ENCODE measurements at regions not wholly inside any gene's neighbourhood (a gene's known extent, or its start where the extent isn't known, plus 50 kb on each side); places are given as distances from the start of the nearest gene placed in this dataset.
"Not testable (repeated sequence)": the region's sequence is repeated elsewhere in the genome, so short reads cannot be mapped to it uniquely, and the experiment has no call there.

DNA sequence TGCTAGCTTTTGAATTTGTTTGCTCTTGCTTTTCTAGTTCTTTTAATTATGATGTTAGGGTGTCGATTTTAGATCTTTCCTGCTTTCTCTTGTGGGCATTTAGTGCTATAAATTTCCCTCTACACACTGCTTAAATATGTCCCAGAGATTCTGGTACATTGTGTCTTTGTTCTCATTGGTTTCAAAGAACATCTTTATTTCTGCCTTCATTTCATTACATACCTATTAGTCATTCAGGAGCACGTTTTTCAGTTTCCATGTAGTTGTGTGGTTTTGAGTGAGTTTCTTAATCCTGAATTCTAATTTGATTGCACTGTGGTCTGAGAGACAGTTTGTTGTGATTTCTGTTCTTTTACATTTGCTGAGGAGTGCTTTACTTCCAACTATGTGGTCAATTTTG, 51.2 kb upstream of the MB21D2 start:
- DNase-seq, result peak; percentile 50

DNA sequence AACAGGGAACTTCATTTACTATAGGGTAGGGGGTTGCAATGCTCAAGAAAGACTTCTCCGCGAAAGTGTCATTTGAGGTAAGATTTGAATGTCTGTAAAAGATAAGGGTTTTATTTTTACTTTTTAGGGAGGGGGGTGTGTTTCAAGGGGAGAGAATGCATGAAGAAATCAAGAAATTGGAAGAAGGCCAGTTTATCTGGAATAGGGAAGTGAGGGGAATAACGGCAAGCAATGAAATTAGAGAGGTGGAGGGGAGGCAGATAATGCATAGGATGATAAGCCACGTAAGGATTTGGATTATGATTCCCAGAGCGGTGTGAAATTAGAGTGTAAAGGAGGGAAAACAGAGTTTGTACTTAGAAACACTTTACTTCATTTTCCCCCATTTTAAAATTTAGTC, 63.0 kb upstream of the MB21D2 start:
- DNase-seq, result no peak

DNA sequence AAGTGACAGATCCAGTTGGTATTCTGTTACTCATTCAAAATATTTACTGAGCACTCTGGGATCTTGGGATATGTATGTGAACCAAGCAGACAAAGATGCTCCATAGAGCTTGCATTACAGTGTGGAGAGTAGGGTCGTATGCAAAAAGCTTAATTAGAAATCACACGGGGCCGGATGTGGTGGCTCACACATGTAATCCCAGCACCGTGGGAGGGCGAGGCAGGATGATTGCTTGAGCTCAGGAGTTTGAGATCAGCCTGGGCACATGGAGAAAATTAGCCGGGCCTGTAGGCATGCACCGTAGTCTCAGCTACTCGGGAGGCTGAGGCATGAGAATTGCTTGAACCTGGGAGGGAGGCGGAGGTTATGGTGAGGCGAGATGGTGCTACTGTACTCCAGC, 68.7 kb upstream of the MB21D2 start:
- peak; percentile 34 for DNase-seq

DNA sequence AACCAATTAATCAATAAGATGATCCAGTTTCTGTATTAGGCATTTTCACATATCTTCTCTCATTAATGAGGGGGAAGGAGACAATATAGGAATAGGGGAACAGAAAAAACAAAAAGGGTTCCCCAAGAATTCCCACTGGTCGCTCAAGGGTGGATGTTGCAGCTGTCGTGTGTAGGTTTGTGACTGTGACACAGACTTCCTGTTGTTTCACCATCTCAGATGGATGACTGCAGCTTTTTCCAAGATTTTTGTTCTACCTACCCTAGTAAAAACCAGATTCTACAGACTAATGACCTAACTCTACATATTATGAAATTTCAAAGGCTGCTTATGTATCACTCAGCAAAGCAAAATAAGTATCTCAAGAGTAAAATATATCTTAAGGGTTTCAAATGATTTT, 73.7 kb upstream of the MB21D2 start:
- no peak for DNase-seq

DNA sequence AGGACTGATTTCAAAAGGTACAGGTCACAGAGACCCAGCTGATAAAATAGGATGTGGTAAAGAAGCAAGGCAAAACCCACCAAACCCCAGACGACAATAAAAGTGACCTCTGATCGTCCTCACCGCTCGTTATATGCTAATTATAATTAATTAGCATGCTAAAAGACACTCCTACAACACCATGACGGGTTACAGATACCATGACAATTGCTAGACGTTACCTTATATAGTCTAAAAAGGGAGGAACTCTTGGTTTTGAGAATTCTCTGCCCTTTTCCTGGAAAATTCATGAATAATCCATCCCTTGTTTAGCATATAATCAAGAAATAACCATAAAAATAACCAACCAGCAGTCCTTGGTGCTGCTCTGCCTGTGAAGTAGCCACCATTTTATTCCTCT, 74.7 kb upstream of the MB21D2 start:
- DNase-seq, result no peak

DNA sequence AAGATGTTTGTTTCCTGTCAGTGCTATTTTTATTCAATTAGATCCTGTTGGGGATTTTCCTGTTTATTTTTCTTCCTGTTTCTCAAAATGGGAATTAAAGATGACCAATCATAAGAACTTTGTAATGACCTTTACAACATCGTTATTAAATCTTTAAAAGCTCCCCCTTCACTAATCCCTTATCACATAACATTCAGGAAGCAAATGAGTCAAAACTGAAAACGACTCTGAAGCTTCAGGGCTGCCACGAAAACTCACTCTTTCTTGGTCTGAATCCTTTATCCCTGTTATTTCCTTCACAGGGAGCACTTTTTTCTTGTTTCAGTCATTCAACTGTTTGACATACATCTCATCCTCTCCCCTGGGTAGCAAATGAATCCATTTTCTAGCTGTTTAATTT, 75.8 kb upstream of the MB21D2 start:
- DNase-seq, result no peak

DNA sequence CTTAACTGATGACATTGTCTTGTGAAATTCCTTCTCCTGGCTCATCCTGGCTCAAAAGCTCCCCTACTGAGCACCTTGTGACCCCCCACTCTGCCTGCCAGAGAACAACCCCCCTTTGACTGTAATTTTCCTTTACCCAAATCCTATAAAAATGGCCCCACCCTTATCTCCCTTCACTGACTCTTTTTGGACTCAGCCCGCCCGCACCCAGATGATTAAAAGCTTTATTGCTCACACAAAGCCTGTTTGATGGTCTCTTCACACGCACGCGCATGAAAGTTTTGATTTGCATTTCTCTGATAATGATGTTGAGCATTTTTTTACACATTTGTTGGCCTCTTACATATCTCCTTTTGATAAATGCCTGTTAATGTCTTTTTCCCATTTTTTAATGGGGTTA, 83.5 kb upstream of the MB21D2 start:
- not testable (repeated sequence) for DNase-seq

DNA sequence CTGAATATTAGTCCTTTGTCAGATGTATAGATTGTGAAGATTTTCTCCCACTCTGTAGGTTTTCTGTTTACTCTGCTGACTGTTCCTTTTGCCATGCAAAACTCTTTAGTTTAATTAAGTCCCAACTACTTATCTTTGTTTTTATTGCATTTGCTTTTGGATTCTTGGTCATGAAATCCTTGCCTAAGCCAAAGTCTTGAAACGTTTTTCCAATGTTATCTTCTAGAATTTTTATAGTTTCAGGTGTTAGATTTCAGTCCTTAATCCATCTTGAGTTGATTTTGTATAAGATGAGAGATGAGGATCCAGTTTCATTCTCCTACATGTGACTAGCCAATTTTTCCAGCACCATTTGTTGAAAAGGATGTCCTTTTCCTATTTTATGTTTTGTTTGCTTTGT, 86.0 kb upstream of the MB21D2 start:
- not testable (repeated sequence) for DNase-seq

DNA sequence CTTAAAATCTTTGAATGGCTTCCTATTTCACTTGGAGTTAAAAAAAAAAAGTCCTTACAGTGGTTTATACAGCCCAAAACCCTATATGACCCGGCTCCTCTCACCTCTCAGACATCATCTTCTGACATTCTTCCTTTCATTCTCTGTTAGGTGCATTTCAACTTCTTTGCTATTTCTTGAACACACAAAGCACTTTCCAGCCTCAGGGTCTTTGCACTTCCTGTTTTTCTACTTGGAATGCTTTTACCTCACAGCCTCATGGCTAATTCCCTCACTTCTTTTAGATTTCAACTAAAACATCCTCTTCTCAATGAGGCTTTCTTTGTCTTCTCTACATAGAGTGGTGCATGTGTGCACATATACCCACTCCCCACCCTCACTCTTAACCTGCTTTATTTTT, 91.0 kb upstream of the MB21D2 start:
- no peak for DNase-seq

DNA sequence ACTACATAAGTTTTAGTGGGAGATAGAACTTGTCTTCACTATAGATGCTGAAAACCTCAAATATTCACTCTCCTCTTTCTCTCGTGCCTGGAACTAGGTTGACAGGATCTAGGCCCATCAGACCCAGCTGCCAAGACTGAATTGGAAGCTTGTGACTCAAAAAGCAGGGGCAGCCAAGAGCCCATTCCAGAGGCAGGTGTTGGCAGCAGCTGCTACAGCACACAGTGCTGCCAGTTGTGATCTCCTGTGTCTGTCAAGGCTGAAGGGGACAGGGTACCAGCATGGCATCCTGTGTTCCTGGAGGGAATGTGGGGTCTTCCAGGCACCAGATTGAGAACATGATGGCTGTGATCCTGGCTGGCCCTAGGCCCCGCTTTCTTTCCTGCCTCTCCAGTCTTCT, 92.5 kb upstream of the MB21D2 start:
- no peak for DNase-seq

DNA sequence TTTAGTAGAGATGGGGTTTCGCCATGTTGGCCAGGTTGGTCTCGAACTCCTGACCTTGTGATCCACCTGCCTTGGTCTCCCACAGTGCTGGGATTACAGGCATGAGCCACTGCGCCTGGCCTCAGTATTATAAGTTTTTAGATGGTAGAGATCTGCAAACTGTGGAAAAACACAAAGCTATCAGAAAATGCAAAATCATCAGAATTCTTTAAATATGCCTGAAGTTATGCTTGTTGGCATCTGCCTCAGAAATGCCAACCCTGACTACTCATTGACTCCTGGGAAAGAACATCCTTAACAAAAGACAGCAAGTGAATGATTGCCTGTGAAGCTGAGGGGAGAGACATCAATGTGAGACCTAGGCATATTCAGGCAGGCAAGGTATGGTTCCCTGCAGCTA, 94.3 kb upstream of the MB21D2 start:
- no peak for DNase-seq

DNA sequence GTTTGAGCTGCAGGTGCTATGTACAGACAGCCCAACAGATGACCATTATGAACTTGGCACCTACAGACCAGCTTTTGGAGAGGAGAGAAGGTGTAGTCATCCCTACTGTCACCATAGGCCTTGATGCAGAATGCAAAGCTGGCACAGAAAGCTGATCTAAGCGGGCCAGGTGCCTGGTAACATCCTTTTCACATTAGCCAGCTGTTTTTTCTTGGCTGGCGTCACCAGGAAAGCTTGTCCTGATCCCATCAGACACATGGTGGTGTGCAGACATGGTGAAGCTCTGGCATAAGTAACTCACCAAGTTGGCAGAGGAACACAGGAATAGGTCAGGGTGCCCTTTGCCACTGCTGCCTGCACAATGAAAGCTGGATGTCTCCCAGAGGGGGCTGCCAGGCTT, 97.2 kb upstream of the MB21D2 start:
- no peak for DNase-seq

DNA sequence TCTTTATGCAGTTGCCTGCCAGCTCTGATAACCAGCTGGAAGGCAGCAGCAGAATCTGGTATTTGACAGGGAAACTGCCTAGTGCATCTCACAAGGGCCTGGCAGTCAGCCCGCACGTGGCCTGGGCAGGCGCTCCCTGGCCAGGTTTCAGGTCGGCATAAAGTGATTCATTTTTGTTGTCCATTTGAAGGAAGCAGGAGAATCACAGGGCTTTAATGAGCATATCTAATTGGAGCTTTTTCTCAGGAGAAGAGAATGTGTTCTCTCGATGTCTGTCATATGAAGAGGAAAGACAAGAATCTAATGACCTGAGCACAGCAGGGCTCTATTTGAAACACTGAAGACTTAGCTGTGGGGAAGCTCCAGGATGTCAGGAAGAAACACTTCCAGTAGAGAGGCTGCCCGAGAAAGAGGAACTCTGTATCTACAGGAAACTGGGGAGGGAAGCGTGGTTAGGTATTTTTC, 98.8 kb upstream of the MB21D2 start:
- no peak for DNase-seq

DNA sequence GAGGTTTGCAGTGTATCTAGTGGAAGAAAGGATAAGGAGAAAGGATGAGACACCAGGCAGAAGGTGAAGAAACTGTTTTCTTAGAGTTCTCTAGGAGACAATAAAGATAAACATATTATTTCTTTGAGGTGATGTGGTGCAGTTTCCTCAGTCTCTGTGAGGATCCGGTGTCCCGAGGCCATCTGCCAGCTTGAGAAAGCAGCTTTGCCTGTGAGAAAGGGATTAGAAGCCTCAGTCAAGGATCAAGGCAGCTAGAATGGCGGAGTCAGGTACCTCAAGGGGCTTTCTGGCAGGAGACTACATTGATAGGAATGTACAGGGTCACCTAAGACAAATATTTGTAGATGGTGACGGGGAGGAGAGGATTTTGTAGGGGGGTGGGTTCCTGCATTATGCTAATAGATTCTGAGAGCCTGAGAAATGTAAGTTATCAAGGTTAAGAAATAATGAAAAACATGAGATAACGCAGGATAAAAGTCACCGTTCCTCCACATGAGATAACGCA, 103.9 kb upstream of the MB21D2 start:
- no peak for DNase-seq

DNA sequence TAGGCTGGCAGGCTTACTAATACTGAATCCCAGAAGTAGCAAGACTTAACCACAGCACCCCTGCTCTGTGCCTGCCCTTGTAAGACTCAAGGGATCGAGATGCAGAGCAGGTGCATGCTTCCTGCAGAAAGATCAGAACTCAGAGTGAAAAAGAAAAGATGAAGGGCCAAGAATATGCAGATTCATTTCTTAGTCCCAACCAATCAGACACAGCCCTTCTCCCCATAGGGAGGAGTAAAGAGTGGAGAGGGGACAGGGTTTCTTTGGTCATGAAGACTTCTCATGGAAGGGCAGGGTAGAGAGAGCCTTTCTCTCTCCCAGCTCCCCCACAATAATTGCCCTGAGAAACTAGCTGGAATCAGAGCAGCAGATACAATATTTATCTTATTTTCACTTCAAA, 105.6 kb upstream of the MB21D2 start:
- no peak for DNase-seq

DNA sequence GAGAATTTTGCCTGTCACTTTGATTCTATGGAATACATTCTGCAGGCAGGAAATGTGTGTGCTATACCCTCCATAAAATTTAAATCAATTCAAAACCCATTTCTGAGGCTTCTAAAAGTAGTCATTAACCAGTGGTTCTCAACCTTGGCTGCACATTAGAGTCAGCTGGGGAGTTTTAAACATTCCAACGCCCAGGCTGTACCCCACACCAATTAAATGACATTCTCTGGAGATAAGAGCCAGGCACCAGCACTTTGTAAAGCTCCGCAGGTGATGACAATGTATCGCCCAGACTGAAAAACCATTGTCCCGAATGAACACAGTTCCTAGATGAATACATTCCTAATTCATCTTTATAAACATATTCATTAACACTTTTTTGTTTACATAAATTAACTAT, 110.6 kb upstream of the MB21D2 start:
- no peak for DNase-seq

DNA sequence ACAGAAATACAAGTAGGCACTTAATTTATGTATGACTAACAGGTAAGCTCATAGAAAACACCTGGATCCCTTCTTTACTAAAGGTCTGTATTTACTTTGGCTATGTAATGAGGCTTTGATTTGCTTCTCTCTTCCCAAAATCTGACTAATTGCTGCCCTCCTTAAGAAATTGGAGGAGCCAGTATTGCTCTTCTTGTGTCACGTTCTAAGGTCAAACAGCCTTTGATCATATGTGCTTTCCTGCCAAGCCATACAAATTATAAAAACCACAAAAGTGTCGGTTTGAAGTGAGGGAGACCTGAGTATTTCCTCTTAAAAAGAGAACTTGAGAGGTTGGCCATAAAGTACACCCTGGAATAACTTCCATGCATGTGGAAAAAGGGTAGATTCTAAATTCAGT, 112.1 kb upstream of the MB21D2 start:
- DNase-seq, result no peak

DNA sequence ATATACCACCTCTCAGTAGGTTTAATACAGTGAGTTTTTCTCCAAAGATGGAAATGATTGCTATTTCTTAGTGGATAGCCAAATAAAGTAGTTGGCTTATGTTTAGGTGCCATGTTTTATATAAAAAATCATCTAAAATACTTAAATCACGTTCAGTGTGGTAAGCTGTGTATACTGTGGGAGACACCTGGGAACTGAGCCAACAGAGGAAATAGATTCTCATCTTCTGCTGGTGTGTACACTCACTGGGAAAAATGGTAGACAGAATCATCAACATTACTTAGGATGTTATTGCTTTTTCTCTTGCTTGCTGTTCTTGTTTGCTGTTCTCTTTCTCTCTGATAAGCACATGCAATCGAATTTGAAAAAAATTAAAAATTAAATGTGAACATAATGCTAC, 112.6 kb upstream of the MB21D2 start:
- peak; percentile 27 for DNase-seq

DNA sequence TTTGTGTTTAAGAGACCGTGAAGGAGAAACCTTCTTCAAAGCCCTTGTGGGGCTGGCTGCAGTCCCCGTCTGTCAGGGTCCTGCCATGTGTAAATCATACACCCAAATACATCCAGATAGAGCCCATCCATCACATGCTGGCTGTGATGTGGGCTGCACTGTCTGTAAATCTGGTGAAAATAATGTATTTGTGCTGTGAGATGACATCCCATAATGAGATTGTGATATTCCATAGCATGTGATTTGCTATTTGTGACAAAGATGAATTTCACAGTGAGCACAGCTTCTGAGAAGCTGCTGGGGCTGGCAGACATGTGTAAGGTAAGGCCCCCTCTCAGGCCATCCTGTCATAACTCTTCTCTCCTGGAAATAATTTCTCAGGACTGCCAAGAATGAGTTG, 114.3 kb upstream of the MB21D2 start:
- DNase-seq, result no peak

DNA sequence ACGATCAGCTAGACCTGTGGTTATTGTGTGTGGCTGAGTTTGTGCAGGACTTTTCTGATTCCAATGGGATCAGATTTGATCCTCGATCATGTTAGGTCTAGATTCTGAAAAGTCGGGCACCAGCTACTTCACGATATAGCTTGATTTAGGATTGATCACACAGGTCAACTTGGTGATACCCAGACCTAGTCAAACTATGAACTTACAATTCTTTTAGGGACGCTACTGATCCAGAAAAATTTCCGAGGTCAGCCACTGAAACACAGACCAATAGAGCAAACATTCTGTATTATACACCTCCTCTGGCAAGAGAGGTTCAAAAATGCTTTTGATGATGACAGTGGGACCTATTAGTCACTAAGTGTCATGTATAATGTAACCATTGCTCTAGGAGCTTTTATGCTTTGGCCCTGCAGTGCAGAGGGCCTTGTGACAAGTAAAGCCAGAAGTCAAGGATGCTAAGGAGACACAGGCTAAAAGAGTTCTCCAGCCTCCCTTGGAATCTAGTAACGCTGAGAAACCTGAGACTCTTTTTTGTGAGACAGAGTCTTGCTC, 115.6 kb upstream of the MB21D2 start:
- no peak for DNase-seq

DNA sequence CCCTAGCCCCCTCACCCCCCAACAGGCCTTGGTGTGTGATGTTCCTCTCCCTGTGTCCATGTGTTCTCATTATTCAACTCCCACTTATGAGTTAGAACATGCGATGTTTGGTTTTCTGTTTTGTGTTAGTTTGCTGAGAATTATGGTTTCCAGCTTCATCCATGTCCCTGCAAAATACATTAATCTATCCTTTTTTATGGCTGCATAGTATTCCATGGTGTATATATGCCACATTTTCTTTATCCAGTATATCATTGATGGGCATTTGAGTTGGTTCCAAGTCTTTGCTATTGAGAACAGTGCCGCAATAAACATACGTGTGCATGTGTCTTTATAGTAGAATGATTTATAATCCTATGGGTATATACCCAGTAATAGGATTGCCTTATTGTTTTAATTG, 120.2 kb upstream of the MB21D2 start:
- not testable (repeated sequence) for DNase-seq

DNA sequence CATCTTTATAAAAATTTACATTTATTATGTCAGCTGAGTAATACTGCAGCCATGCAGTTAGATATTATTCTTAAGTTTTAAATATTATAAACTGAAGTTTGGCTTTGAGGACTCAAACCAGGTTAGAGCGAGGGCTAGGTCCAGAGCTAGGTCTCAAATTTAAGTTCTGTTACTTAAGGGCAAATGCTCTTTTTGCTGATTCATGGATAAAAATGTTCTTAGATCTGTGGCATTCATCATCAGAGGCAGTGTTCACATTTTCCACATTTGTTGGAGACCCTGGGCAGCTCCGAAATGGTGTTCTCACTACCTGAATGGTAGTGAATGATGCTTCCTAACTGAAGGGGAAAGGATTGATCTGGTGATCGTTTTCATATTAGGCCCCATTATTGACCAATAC, 121.4 kb upstream of the MB21D2 start:
- no peak for DNase-seq

DNA sequence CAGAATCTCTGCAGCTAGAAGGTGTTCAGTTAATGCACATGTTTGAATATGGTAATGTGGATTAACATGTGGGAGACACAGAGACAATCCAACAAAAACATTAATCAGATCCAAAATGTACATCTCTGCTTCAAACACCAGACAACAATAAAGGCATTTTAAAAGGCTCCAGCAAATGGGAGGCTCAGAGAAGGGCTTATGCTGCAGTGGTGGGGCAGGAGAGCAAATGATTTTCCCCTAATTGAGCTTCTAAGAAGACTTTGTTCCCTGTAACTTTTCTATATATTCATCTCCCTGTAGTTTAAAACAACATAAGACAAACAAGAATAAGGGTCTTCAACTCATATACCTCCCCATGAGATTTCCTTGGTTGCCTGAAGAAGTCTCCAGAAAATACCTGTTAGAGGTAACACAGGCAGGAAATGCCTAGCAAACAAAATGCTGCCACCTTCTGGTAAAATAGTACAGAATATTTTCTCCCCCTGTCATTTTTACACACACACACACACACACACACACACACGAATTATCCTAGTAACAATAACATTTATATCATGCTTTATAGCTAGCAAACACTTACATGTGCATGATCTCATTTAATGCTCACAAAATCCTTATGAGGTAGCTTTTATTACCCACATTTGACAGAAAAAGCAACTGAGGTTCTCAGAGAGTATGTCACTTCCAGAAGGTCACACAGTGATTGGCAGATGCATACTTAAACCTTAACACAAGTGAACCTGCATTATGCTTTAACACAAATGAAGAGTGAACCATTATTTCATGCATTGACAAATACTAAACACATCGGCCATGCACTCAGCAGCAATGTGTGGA, 123.4 kb upstream of the MB21D2 start:
- peak; percentile 41 for DNase-seq

DNA sequence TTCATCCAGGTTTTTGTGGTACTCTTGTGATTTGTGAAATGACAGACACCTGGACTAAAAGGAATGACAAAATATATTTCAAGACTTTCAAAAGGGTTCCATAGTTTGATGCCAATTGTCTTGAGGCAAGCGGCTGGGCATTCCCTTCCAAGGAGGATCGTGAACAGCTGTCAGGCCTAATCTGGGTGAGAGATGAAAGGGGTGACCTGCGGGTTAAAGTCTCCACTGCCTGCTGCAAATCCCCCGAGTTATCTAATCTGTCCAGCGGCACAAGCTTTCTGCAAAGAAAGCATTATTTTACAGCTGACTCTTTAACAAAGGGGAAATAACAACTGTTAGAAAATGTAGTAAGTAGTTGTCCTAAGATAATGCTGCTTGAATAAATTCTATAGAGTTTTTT, 128.7 kb upstream of the MB21D2 start:
- DNase-seq, result no peak
